HG03196 (cell line): ENCODE measurements at regions not wholly inside any gene's neighbourhood (a gene's known extent, or its start where the extent isn't known, plus 50 kb on each side); places are given as distances from the start of the nearest gene placed in this dataset.

Experiments
- ATAC-seq: cut with Tn5 transposase; IDR thresholded peaks from one replicate; pipeline ENCODE4 v1.9.1; 2021; ENCODE audit not compliant: unreplicated experiment

DNA sequence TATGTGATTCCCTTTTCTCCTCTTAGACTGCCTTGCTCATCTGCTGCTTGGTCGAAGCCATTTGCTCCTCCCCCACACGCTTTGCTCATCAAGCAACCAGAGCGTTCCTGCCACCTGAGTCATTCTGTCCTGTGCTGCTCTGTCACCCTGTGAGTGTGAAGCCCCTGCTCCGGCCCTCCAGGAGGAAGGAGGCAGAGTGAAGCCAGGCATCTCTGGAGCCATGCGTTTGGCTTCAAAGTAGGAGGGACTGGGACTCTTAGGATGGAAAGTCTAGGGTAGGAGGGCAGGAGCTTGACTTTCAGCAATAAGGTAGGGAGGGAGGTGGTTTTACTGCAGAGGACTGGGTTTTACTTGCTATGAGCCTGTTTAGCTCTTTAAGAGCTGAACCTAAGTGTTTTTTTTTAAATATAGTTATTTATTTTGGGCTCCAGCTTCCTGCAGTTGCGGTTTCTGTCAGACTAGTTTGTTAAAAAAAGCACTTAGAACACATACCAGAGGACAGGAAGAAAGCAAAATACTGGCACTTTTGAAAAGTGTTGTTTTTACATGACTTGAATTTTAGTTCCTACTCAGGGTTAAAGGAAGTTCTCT lies 63.6 kb downstream of the SPINK2 start:
- ATAC-seq, result peak; percentile 94

- peak; percentile 30 for ATAC-seq
These were observed 64.2 kb downstream of the SPINK2 start for GRCh38 chr4:56757261-56757746.

DNA sequence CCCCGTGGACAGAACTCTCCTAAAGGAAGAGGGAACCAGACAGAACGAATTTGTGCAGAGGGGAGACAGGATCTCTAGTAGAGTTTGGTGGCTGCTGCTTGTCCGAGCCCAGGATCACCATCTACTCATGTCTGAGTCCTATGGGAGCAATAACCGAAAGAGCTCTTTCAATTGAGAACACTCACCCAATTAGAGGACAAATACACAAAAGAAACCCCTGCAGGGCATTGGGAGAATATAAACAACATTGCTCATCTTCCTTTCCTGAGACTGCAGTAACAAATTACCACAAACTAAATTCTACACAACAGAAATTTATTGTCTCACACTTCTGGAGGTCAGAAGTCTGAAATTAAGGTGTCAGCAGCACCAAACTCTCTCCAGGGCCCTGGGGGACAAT lies 65.6 kb downstream of the SPINK2 start:
- ATAC-seq, result no peak

DNA sequence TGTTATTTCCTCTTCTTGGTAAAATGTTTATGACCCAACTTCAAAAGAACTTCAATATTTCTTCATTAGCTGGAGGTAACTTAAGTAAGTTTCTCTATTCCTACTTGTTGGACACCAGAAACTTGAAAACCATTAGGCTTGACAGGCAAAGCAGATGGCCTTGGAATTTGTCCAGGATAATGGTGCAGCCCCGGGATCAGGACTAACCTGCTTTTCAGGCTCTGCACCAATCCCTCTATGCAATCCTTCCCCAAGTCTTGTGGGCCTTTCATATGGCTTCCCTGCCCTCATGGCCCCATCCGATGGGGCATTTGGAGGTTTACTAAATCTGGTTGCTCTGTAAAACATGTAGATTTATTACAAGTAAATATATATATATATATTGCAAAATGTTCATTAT lies 68.5 kb downstream of the SPINK2 start:
- no peak for ATAC-seq

- ATAC-seq, result no peak
These were observed 69.1 kb upstream of the HOPX start for GRCh38 chr4:56750231-56750630.

- no peak for ATAC-seq
These were observed 67.2 kb upstream of the HOPX start for GRCh38 chr4:56748271-56748670.

DNA sequence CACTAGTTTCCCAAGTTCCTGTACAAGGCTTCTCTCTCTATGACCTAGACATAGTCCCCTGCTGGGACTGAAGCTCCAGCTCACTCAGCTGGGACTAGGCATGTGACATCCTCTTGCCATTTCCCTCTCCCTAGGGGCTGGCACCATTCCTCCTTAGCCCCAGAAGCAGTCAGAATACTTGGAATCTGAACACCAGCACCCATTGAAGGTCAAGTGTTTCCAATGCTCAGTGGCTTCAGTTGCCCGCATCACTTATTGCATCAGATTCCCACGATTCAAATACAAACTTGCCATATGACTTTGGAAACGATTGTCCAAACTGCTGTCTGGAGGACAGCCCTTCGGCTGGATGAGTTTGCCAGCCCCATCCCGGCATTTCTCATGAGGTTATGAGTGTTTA lies 65.5 kb upstream of the HOPX start:
- no peak for ATAC-seq

DNA sequence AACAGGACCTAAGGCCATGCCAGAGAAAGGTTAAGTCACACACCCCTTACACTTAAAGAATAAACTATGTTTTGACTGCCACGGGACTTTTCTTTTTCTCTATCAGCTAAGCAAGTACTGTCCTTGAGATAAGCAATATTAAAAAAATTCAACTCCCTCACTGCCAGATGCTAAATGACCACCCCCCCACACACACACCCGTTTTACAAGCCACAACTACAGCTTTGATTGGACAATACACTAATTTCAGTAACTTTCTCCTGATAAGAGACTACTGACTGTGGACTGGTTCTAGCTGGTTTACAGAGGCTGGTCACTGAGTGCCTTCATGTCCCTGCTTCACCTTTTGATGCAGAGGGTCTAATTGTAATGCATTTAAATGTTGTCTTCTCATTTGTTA lies 63.9 kb upstream of the HOPX start:
- ATAC-seq, result no peak

GRCh38 chr4:56744030-56744429 lies 62.9 kb upstream of the HOPX start:
- no peak for ATAC-seq

GRCh38 chr4:56743550-56743949 lies 62.5 kb upstream of the HOPX start:
- no peak for ATAC-seq

DNA sequence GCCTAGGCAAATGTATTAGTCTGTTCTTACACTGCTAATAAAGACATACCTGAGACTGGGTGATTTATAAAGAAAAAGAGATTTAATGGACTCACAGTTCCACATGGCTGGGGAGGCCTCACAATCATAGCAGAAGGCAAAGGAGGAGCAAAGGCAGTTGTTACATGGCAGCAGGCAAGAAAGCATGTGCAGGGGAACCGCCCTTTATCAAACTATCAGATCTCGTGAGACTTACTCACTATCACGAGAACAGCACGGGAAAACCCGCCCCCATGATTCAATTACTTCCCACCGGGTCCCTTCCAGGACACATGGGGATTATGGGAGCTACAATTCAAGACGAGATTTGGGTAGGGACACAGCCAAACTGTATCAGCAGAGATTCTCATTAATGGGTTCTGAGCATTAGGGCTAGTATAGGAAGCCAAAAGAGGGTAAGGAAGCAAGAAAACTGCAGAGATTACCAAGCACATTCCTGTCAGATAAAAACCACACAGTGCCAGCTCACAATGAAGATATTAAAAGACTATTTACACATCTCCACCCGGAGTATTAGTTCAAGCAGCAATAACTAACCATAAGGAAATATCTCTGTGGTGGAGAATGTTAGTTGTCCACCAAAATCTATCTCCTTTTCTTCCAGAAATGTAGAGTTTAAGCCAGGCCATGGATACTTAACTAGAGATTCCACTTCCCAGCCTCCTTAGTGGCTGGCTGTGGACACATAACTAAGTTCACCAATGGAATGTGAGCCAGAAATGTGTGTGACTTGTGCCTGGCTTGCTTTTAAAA lies 61.2 kb upstream of the HOPX start:
- ATAC-seq, result no peak

GRCh38 chr4:56741595-56741994 lies 60.5 kb upstream of the HOPX start:
- ATAC-seq, result no peak

DNA sequence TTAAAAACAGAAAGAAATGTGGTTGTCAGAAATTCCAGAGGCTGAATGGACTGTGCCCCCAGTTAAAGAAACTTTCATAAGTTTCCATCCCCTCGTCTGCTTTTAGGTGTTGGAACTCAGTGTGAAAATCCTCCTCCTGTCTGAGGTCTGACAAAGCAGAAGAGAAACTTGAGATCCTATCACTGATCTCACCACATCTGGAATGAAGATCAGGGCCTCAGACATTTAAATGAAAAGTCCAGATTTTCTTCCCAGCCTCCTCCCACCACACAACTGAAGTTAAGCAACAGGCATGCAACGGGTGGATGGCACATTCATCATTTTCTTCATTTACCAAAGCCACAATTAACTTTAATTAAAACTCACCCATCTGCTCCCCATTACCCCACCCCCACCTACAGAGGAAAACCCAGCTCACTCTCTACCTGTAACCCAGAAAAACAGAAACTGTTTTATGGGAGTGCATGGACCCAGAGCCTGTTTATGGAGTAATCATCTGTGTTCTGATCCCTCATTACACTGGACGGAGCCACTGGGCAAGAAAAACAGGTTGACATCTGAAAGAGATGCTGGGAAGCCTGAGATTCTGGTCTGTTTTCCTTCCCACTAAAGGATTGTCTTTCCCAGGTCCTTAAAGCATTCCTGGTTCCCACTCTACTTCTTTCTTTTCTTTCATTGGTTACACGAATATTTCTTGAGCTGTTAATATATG lies 58.1 kb upstream of the HOPX start:
- no peak for ATAC-seq

GRCh38 chr4:56737666-56738065 lies 56.6 kb upstream of the HOPX start:
- no peak for ATAC-seq

DNA sequence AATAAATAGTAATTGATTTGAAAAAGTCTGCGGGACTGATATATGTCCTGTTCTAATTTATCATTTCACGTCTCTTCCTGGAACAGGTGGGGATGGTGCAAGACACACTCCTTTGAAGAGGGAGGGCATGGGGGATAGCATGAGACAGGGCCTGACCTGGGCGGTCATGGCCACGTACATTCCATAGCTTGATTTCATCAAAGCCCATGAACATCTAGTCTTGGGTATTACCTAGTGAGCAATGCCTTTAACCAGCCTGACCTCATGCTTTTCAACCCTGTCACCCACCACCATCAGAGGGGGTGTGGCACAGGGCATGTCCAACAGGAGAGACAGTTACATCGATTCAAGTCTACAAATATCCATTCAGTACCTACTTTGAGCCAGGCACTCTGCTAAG lies 52.3 kb upstream of the HOPX start:
- ATAC-seq, result no peak

GRCh38 chr4:56732301-56732700 lies 51.2 kb upstream of the HOPX start:
- no peak for ATAC-seq

- no peak for ATAC-seq
These were observed 50.8 kb upstream of the HOPX start for GRCh38 chr4:56731857-56732256.
